ENCODE measurements at regions not wholly inside any gene's neighbourhood (a gene's known extent, or its start where the extent isn't known, plus 50 kb on each side); places are given as distances from the start of the nearest gene placed in this dataset.

DNA sequence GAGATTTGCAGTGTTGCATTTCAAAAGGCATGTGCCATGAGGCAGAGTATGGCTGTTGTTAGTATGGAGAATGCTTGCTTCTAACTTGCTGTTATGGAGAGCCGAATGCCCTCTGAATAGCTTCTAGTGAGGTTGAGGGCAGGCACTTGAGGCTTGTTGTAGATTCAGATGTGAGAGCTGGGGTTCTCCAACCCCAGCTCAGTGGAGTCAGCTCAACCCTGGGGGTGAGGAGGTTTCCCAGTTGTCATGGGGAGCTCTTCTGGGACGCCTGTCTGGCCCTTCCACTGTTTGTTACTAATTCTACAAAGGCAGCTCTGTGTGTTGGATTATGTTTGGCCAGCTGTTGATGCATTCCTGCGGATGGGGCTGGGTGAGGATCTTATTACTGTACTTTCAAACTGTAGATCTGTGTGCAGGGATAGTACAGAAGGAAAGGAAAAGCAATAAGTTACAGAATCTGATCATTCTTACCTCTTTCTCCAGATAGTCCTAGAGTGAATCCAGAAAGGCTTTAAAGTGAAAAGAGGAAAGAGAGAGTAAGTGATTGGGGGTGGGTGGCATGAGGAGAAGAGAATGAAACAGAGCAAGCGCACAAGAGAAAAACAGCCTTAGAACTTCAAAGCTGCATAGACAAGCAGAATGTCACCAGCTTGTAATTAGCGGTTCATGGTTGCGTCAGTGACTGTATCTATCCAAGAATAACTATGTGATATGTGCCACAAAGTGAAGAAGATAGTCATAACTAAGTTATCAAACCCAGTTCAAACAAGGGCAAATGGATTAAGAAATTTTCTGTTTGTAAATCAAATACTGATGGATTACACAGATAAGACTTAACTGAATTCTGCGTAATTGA, 148.7 kb downstream of the PRL start:
- TF ChIP-seq, protein P1, sequence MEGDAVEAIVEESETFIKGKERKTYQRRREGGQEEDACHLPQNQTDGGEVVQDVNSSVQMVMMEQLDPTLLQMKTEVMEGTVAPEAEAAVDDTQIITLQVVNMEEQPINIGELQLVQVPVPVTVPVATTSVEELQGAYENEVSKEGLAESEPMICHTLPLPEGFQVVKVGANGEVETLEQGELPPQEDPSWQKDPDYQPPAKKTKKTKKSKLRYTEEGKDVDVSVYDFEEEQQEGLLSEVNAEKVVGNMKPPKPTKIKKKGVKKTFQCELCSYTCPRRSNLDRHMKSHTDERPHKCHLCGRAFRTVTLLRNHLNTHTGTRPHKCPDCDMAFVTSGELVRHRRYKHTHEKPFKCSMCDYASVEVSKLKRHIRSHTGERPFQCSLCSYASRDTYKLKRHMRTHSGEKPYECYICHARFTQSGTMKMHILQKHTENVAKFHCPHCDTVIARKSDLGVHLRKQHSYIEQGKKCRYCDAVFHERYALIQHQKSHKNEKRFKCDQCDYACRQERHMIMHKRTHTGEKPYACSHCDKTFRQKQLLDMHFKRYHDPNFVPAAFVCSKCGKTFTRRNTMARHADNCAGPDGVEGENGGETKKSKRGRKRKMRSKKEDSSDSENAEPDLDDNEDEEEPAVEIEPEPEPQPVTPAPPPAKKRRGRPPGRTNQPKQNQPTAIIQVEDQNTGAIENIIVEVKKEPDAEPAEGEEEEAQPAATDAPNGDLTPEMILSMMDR (conservative IDR thresholded peaks at IDR 0.05; ENCODE audit: low read length), result no peak
- no peak for TF ChIP-seq EZH2phosphoT487 (IDR thresholded peaks at IDR 0.05; ENCODE audit: borderline replicate concordance, low read depth, low read length)
